ENCODE measurements at regions not wholly inside any gene's neighbourhood (a gene's known extent, or its start where the extent isn't known, plus 50 kb on each side); places are given as distances from the start of the nearest gene placed in this dataset.
"Not testable (repeated sequence)": the region's sequence is repeated elsewhere in the genome, so short reads cannot be mapped to it uniquely, and the experiment has no call there.

DNA sequence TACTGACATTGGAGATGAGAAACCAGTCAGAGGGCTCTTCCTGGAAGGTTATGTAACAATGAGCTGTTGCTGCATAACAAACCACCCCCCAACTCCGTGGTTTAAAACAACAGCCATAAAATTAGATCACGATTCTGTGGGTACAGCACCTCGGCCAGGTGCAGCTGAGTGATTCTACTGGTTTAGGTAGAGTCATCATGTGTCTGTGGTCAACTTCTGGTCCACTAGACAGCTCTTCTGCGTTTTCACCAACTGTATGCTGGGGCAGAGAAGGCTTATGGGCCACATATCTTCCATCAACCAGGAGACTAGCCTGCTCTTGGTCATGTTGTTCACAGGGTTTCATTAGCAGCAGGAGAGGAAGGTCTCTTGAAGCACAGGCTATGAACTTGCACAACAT is 585.5 kb downstream of the KCTD12 start:
- H3K4me1 ChIP-seq (ENCODE audit: control insufficient read depth in 2 of 3, insufficient read depth in 2 of 3, low read depth in 1 of 3, low read length in 3 of 3) = no peaks in the 10 kb centered on the region
- H3K9me3 ChIP-seq (ENCODE audit: control insufficient read depth in 2 of 3, insufficient read depth in 1 of 3, low read length in 3 of 3) = no peaks in the 10 kb centered on the region
- no peak overlapping the region for H3K4me3 ChIP-seq (ENCODE audit: low read length in 3 of 3)
- no peaks in the 10 kb centered on the region for H3K27me3 ChIP-seq (ENCODE audit: control insufficient read depth, insufficient read depth, low read length)
- TF ChIP-seq, protein P1, sequence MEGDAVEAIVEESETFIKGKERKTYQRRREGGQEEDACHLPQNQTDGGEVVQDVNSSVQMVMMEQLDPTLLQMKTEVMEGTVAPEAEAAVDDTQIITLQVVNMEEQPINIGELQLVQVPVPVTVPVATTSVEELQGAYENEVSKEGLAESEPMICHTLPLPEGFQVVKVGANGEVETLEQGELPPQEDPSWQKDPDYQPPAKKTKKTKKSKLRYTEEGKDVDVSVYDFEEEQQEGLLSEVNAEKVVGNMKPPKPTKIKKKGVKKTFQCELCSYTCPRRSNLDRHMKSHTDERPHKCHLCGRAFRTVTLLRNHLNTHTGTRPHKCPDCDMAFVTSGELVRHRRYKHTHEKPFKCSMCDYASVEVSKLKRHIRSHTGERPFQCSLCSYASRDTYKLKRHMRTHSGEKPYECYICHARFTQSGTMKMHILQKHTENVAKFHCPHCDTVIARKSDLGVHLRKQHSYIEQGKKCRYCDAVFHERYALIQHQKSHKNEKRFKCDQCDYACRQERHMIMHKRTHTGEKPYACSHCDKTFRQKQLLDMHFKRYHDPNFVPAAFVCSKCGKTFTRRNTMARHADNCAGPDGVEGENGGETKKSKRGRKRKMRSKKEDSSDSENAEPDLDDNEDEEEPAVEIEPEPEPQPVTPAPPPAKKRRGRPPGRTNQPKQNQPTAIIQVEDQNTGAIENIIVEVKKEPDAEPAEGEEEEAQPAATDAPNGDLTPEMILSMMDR (IDR thresholded peaks at IDR 0.05; ENCODE audit: borderline replicate concordance, extremely low read depth, insufficient read depth) = no peak
- H3K27ac ChIP-seq (ENCODE audit: low read depth in 2 of 2, low read length in 2 of 2) = no peak overlapping the region
- FAIRE-seq = no peak
- no peak overlapping the region for H3K9ac ChIP-seq (ENCODE audit: low read length in 3 of 3)
- no peaks in the 10 kb centered on the region for H3K36me3 ChIP-seq (ENCODE audit: control insufficient read depth in 2 of 3, insufficient read depth in 3 of 3, low read length in 3 of 3)
- intact Hi-C loops (cut with DNase I) = no loop called here
- DNase-seq = no peak

DNA sequence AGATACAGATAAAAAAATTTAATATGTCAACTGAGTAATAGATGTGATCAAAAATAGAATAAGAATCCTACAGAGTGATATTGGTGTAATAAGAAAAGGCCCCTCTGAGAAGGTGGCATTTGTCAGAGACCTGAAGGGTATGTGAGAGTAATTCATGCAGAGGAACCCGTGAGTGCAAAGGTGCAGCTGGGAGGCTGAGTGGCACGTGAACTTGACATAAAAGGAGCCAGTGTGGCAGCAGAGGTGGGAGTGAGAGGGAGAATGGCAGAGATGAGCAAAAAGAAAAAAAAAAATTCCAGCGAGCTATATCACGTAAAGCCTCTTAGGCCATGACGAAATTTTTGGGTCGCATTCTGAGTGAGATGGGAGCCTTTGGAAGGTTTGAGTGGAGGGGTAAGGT is 588.9 kb downstream of the KCTD12 start:
- Histone ChIP-seq H3K4me1 (ENCODE audit: control insufficient read depth in 2 of 3, insufficient read depth in 2 of 3, low read depth in 1 of 3, low read length in 3 of 3) (no peaks in the 10 kb centered on the region), H3K27ac (ENCODE audit: low read depth in 2 of 2, low read length in 2 of 2) (no peak overlapping the region), H3K36me3 (ENCODE audit: control insufficient read depth in 2 of 3, insufficient read depth in 3 of 3, low read length in 3 of 3) (no peaks in the 10 kb centered on the region), H3K4me3 (ENCODE audit: low read length in 3 of 3) (no peak overlapping the region), H3K9ac (ENCODE audit: low read length in 3 of 3) (no peak overlapping the region), H3K27me3 (ENCODE audit: control insufficient read depth, insufficient read depth, low read length) (no peaks in the 10 kb centered on the region), H3K9me3 (ENCODE audit: control insufficient read depth in 2 of 3, insufficient read depth in 1 of 3, low read length in 3 of 3) (no peaks in the 10 kb centered on the region)
- FAIRE-seq (no peak), DNase-seq (peak in 1 of 5 donors; percentile 7)
- TF ChIP-seq, protein P1 (IDR thresholded peaks at IDR 0.05; ENCODE audit: borderline replicate concordance, extremely low read depth, insufficient read depth) = no peak
- intact Hi-C loops (cut with DNase I) = no loop called here

GRCh38 chr13:76296751-76297150 is 589.5 kb downstream of the KCTD12 start:
- no peaks in the 10 kb centered on the region for H3K27me3 ChIP-seq (ENCODE audit: control insufficient read depth, insufficient read depth, low read length)
- no peak for DNase-seq
- no peak overlapping the region for H3K27ac ChIP-seq (ENCODE audit: low read depth in 2 of 2, low read length in 2 of 2)
- TF ChIP-seq, protein P1 (IDR thresholded peaks at IDR 0.05; ENCODE audit: borderline replicate concordance, extremely low read depth, insufficient read depth) = no peak
- no peak for FAIRE-seq
- no peaks in the 10 kb centered on the region for H3K36me3 ChIP-seq (ENCODE audit: control insufficient read depth in 2 of 3, insufficient read depth in 3 of 3, low read length in 3 of 3)
- no peaks in the 10 kb centered on the region for H3K9me3 ChIP-seq (ENCODE audit: control insufficient read depth in 2 of 3, insufficient read depth in 1 of 3, low read length in 3 of 3)
- H3K4me3 ChIP-seq (ENCODE audit: low read length in 3 of 3) = no peak overlapping the region
- H3K9ac ChIP-seq (ENCODE audit: low read length in 3 of 3) = no peak overlapping the region
- intact Hi-C loops (cut with DNase I) = no loop called here
- no peaks in the 10 kb centered on the region for H3K4me1 ChIP-seq (ENCODE audit: control insufficient read depth in 2 of 3, insufficient read depth in 2 of 3, low read depth in 1 of 3, low read length in 3 of 3)

DNA sequence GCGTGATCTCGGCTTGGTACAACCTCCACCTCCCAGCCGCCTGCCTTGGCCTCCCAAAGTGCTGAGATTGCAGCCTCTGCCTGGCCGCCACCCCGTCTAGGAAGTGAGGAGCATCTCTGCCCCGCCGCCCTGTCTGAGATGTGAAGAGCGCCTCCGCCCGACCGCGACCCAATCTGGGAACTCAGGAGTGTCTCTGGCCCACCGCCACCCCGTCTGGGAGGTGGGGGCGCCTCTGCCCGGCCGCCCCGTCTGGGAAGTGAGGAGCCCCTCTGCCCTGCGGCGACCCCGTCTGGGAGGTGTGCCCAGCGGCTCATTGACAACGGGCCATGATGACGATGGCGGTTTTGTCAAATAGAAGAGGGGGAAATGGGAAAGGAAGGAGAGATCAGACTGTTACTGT is 591.2 kb downstream of the KCTD12 start:
- DNase-seq; FAIRE-seq; H3K27ac ChIP-seq (ENCODE audit: low read depth in 2 of 2, low read length in 2 of 2); H3K9ac ChIP-seq (ENCODE audit: low read length in 3 of 3); H3K4me1 ChIP-seq (ENCODE audit: control insufficient read depth in 2 of 3, insufficient read depth in 2 of 3, low read depth in 1 of 3, low read length in 3 of 3); H3K4me3 ChIP-seq (ENCODE audit: low read length in 3 of 3); intact Hi-C loops (cut with DNase I); H3K36me3 ChIP-seq (ENCODE audit: control insufficient read depth in 2 of 3, insufficient read depth in 3 of 3, low read length in 3 of 3); H3K9me3 ChIP-seq (ENCODE audit: control insufficient read depth in 2 of 3, insufficient read depth in 1 of 3, low read length in 3 of 3); H3K27me3 ChIP-seq (ENCODE audit: control insufficient read depth, insufficient read depth, low read length): not testable (repeated sequence)

Data from kidney (tissue), 13 donors.